Gastrocnemius medialis (tissue), 4 donors: ENCODE measurements at regions not wholly inside any gene's neighbourhood (a gene's known extent, or its start where the extent isn't known, plus 50 kb on each side); places are given as distances from the start of the nearest gene placed in this dataset.

Source experiments
- ATAC-seq, 2 donors: fragments of 150-250 bp; one replicate each; pipeline ENCODE4 v1.9.1; 2016
- DNase-seq, 2 donors: peaks; one replicate each; pipeline ENCODE4 v3.0.0-alpha.2; 2019
- H3K27ac ChIP-seq, 4 donors: fragments of 200-600 bp; sonication (generic); 1 replicate in 1 of 4; 2 replicates in 3 of 4; pipeline ENCODE4 v1.5.1; 2016 to 2018; ENCODE audit warnings: mild to moderate bottlenecking in 2 of 4, moderate library complexity in 1 of 4
- H3K27me3 ChIP-seq, 3 donors: fragments of 200-600 bp; sonication (generic) in 2 of 3; 1 replicate in 1 of 3; 2 replicates in 2 of 3; pipeline versions ENCODE4 v1.5.1 to v1.6.0; 2016 to 2019; ENCODE audit warnings: mild to moderate bottlenecking in 1 of 3, moderate library complexity in 1 of 3
- H3K36me3 ChIP-seq, 2 donors: fragments of 200-600 bp; sonication (generic) in 1 of 2; one replicate each; pipeline ENCODE4 v1.5.1; 2017 to 2018
- H3K4me1 ChIP-seq, 2 donors: fragments of 200-600 bp; sonication (generic) in 1 of 2; one replicate each; pipeline ENCODE4 v1.5.1; 2016 to 2017; ENCODE audit warnings: mild to moderate bottlenecking in 2 of 2
- H3K4me3 ChIP-seq, 4 donors: fragments of 200-600 bp; sonication (generic) in 3 of 4; 1 replicate in 1 of 4; 2 replicates in 3 of 4; pipeline ENCODE4 v1.5.1; 2016 to 2019; ENCODE audit warnings: mild to moderate bottlenecking in 2 of 4
- H3K9me3 ChIP-seq, 3 donors: fragments of 200-600 bp; sonication (generic) in 2 of 3; 1 replicate in 1 of 3; 2 replicates in 2 of 3; pipeline ENCODE4 v1.5.1; 2016 to 2019
- CTCF ChIP-seq, 5 experiments: fragments of 450-650 bp in 3 of 5; fragments of 200-600 bp in 2 of 5; sonication (generic) in 2 of 5; IDR thresholded peaks in 4 of 5; conservative IDR thresholded peaks in 1 of 5; 1 replicate in 4 of 5; 2 replicates in 1 of 5; pipeline ENCODE4 v1.5.1; 2016 to 2019; ENCODE audit warnings: antibody characterized with exemption in 5 of 5, mild to moderate bottlenecking in 3 of 5, moderate library complexity in 3 of 5
- POLR2A ChIP-seq, 2 donors: fragments of 450-650 bp; IDR thresholded peaks; one replicate each; pipeline ENCODE4 v1.6.1; 2017; ENCODE audit warnings: antibody characterized with exemption in 2 of 2, mild to moderate bottlenecking in 2 of 2, moderate library complexity in 2 of 2
- in situ Hi-C, 4 donors: fragments of 200-750 bp; cut with MboI; loops; one replicate each; pipeline versions ENCODE4 v1.15.0 to v1.8.0; 2017; ENCODE audit warnings: low sequenced_read_pairs in 4 of 4
- intact Hi-C: fragments of 100-400 bp; cut with DNase I; formaldehyde crosslinking; loops from one replicate; pipeline ENCODE4 v1.15.1; 2023; ENCODE audit warnings: low total_unique reads

GRCh38 chr6:112938650-112939049 lies 591.5 kb downstream of the RFPL4B start:
- Histone ChIP-seq H3K27me3 (no peaks in the 10 kb centered on the region), H3K4me1 (no peaks in the 10 kb centered on the region), H3K4me3 (no peak overlapping the region), H3K27ac (no peak overlapping the region), H3K9me3 (no peaks in the 10 kb centered on the region), H3K36me3 (no peaks in the 10 kb centered on the region)
- intact Hi-C loops, result no loop called here
- no peak for DNase-seq
- no peak for TF ChIP-seq POLR2A (IDR thresholded peaks at IDR 0.05)
- TF ChIP-seq CTCF (IDR thresholded peaks at IDR 0.05 in 4 of 5, conservative IDR thresholded peaks at IDR 0.05 in 1 of 5), result no peak
- no peak for ATAC-seq
- in situ Hi-C loops, result no loop called here

- no peak for TF ChIP-seq POLR2A (IDR thresholded peaks at IDR 0.05)
- no peak for TF ChIP-seq CTCF (IDR thresholded peaks at IDR 0.05 in 4 of 5, conservative IDR thresholded peaks at IDR 0.05 in 1 of 5)
- in situ Hi-C loops (no loop called here), intact Hi-C loops (no loop called here)
Observed at GRCh38 chr6:112939563-112939962, 592.4 kb downstream of the RFPL4B start.

GRCh38 chr6:112941613-112942012 lies 594.5 kb downstream of the RFPL4B start:
- no peak for ATAC-seq
- Histone ChIP-seq H3K27me3 (no peaks in the 10 kb centered on the region), H3K27ac (no peak overlapping the region), H3K4me1 (no peaks in the 10 kb centered on the region), H3K9me3 (no peaks in the 10 kb centered on the region), H3K4me3 (no peak overlapping the region), H3K36me3 (no peaks in the 10 kb centered on the region)
- intact Hi-C loops, result no loop called here
- no peak for DNase-seq
- in situ Hi-C loops, result no loop called here
- TF ChIP-seq CTCF (IDR thresholded peaks at IDR 0.05 in 4 of 5, conservative IDR thresholded peaks at IDR 0.05 in 1 of 5) (no peak), POLR2A (IDR thresholded peaks at IDR 0.05) (no peak)

More at GRCh38 chr6:112939563-112939962, 592.4 kb downstream of the RFPL4B start:
- no peaks in the 10 kb centered on the region for H3K4me1 ChIP-seq
- no peaks in the 10 kb centered on the region for H3K9me3 ChIP-seq
- ATAC-seq (no peak), DNase-seq (no peak)
- no peaks in the 10 kb centered on the region for H3K36me3 ChIP-seq
- H3K27ac ChIP-seq, result no peak overlapping the region
- no peaks in the 10 kb centered on the region for H3K27me3 ChIP-seq
- H3K4me3 ChIP-seq, result no peak overlapping the region

DNA sequence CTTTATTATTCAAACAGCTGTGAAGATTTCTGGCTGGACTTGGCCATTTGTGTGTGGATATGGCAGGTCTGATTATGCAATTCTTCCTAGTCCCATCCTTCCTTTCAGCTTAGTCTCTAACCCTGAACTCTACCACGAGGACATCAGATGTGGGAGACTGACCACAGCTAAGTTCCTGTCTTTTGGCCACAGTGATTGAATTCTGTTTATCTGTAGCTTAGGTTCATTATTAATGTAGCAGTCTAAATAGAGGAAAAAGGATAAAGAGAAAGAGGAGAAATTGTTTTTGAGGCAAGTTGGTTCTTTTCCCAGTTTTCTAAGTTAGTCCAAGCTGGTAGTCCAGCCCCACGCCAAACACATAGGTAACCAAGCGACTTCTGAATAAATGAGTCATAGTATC lies 598.9 kb downstream of the RFPL4B start:
- no peaks in the 10 kb centered on the region for H3K4me1 ChIP-seq
- H3K4me3 ChIP-seq, result no peak overlapping the region
- DNase-seq (no peak), ATAC-seq (no peak)
- H3K36me3 ChIP-seq, result no peaks in the 10 kb centered on the region
- intact Hi-C loops, result no loop called here
- no peaks in the 10 kb centered on the region for H3K9me3 ChIP-seq
- in situ Hi-C loops, result no loop called here
- no peak overlapping the region for H3K27ac ChIP-seq
- TF ChIP-seq POLR2A (IDR thresholded peaks at IDR 0.05) (no peak), CTCF (IDR thresholded peaks at IDR 0.05 in 4 of 5, conservative IDR thresholded peaks at IDR 0.05 in 1 of 5) (no peak)
- H3K27me3 ChIP-seq, result no peaks in the 10 kb centered on the region

GRCh38 chr6:112947507-112947906 lies 600.4 kb downstream of the RFPL4B start:
- Histone ChIP-seq H3K9me3 (no peaks in the 10 kb centered on the region), H3K4me3 (no peak overlapping the region), H3K27me3 (no peaks in the 10 kb centered on the region), H3K27ac (no peak overlapping the region), H3K4me1 (no peaks in the 10 kb centered on the region), H3K36me3 (no peaks in the 10 kb centered on the region)
- intact Hi-C loops (no loop called here), in situ Hi-C loops (no loop called here)
- TF ChIP-seq CTCF (IDR thresholded peaks at IDR 0.05 in 4 of 5, conservative IDR thresholded peaks at IDR 0.05 in 1 of 5) (no peak), POLR2A (IDR thresholded peaks at IDR 0.05) (no peak)
- no peak for ATAC-seq
- no peak for DNase-seq
